GM12801 (cell line): ENCODE measurements at regions not wholly inside any gene's neighbourhood (a gene's known extent, or its start where the extent isn't known, plus 50 kb on each side); places are given as distances from the start of the nearest gene placed in this dataset.

ENCODE experiments used
- CTCF ChIP-seq: IDR thresholded peaks from one replicate; pipeline ENCODE4 v1.5.1; 2011; ENCODE audit warnings: control low read depth; ENCODE audit not compliant: insufficient read length; ENCODE audit errors: extremely low read depth

- no peak for TF ChIP-seq CTCF
These were observed 412.1 kb upstream of the RASGEF1B start for GRCh38 chr4:81883530-81884450.

- no peak for TF ChIP-seq CTCF
These were observed 411.3 kb upstream of the RASGEF1B start for GRCh38 chr4:81883004-81883403.

- TF ChIP-seq CTCF = no peak
These were observed 410.3 kb upstream of the RASGEF1B start for GRCh38 chr4:81881855-81882621.

- no peak for TF ChIP-seq CTCF
These were observed 404.4 kb upstream of the RASGEF1B start for GRCh38 chr4:81876106-81876505.

- TF ChIP-seq CTCF = no peak
These were observed 403.2 kb upstream of the RASGEF1B start for GRCh38 chr4:81874661-81875515.

- no peak for TF ChIP-seq CTCF
These were observed 398.6 kb upstream of the RASGEF1B start for GRCh38 chr4:81870275-81870674.

GRCh38 chr4:81860111-81860510 lies 388.4 kb upstream of the RASGEF1B start:
- no peak for TF ChIP-seq CTCF
